ENCODE measurements at regions not wholly inside any gene's neighbourhood (a gene's known extent, or its start where the extent isn't known, plus 50 kb on each side); places are given as distances from the start of the nearest gene placed in this dataset.
A peak's percentile ranks its signal among the peaks of the same experiment; 100 is the strongest.

DNA sequence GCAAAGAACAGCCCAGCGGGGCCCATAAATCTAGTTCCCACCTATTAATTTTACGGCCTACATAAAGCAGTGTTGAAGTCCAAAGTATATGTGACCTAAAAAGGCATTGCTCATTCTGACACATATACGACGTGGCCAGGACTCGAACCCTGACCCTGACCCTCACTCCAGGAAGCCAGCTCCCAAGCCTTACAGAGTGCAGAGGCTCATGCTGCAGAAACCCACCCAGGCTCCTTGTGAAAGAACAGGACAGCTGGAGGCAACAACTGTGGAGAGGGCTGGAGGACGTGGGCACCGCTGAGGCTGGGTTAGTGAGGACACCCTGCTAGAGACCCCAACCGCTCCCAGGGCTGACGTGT is 221.6 kb downstream of the CYP26B1 start:
- no peak overlapping the region for H3K9ac ChIP-seq (ENCODE audit: low read length)
- no peak overlapping the region for H2AFZ ChIP-seq (ENCODE audit: low read depth, low read length)
- no peak overlapping the region for H3K4ac ChIP-seq (ENCODE audit: low read depth in 1 of 2, low read length in 2 of 2)

GRCh38 chr2:71925268-71926088 is 222.2 kb downstream of the CYP26B1 start:
- Histone ChIP-seq H3K4me1 (ENCODE audit: control insufficient read depth, insufficient read depth, low read depth, low read length) (peaks cover 8% of the 10 kb centered on the region), H3K4me3 (ENCODE audit: insufficient read depth in 1 of 2, low read depth in 1 of 2, low read length in 2 of 2) (no peak overlapping the region), H4K91ac (ENCODE audit: low read length) (no peak overlapping the region), H3K9ac (ENCODE audit: low read length) (no peak overlapping the region), H3K9me3 (ENCODE audit: control insufficient read depth, low read length) (peaks cover 11% of the 10 kb centered on the region), H3K4ac (ENCODE audit: low read depth in 1 of 2, low read length in 2 of 2) (no peak overlapping the region), H3K23ac (ENCODE audit: low read length in 2 of 2) (no peak overlapping the region), H3K4me2 (ENCODE audit: low read length, poor library complexity, severe bottlenecking) (no peak overlapping the region), H2BK5ac (ENCODE audit: low read depth, low read length, poor library complexity, severe bottlenecking) (no peak overlapping the region), H3K18ac (ENCODE audit: low read depth in 1 of 2, low read length in 2 of 2) (peak overlapping the region in 1 of 2 experiments; percentile 28), H2BK12ac (ENCODE audit: low read length in 2 of 2) (no peak overlapping the region), H2AK5ac (ENCODE audit: low read length, severe bottlenecking) (no peak overlapping the region), H2BK15ac (ENCODE audit: low read depth, poor library complexity, severe bottlenecking) (no peak overlapping the region), H3K14ac (ENCODE audit: low read length in 2 of 2) (peak overlapping the region in 1 of 2 experiments; percentile 35), H3K79me1 (replicated peaks; ENCODE audit: low read length, poor library complexity, severe bottlenecking) (no peaks in the 10 kb centered on the region), H3K36me3 (ENCODE audit: control insufficient read depth in 1 of 2, insufficient read depth in 2 of 2, low read depth in 1 of 2, low read length in 2 of 2) (no peaks in the 10 kb centered on the region), H4K8ac (ENCODE audit: low read length) (no peak overlapping the region), H2BK120ac (ENCODE audit: low read depth, low read length) (no peak overlapping the region), H3K27ac (ENCODE audit: low read length, poor library complexity, severe bottlenecking) (no peak overlapping the region), H2AFZ (ENCODE audit: low read depth, low read length) (no peak overlapping the region), H3K27me3 (ENCODE audit: control insufficient read depth in 1 of 2, insufficient read depth in 1 of 2, low read length in 2 of 2) (peaks cover 0 to 22% of the 10 kb centered on the region in 2 experiments)
- WGBS = 44% methylated on average over 7 of the region's 14 CpGs
- peak; percentile 53 for DNase-seq

More for the DNA sequence above, 221.6 kb downstream of the CYP26B1 start:
- peaks cover 0 to 22% of the 10 kb centered on the region in 2 experiments for H3K27me3 ChIP-seq (ENCODE audit: control insufficient read depth in 1 of 2, insufficient read depth in 1 of 2, low read length in 2 of 2)
- no peak overlapping the region for H2AK5ac ChIP-seq (ENCODE audit: low read length, severe bottlenecking)
- H3K4me1 ChIP-seq (ENCODE audit: control insufficient read depth, insufficient read depth, low read depth, low read length) = peaks cover 8% of the 10 kb centered on the region
- no peak overlapping the region for H2BK15ac ChIP-seq (ENCODE audit: low read depth, poor library complexity, severe bottlenecking)
- DNase-seq = no peak
- no peaks in the 10 kb centered on the region for H3K79me1 ChIP-seq (replicated peaks; ENCODE audit: low read length, poor library complexity, severe bottlenecking)
- no peak overlapping the region for H2BK12ac ChIP-seq (ENCODE audit: low read length in 2 of 2)
- no peak overlapping the region for H4K91ac ChIP-seq (ENCODE audit: low read length)
- WGBS = 60% methylated on average over 9 of the region's 9 CpGs
- no peak overlapping the region for H3K18ac ChIP-seq (ENCODE audit: low read depth in 1 of 2, low read length in 2 of 2)
- H3K23ac ChIP-seq (ENCODE audit: low read length in 2 of 2) = no peak overlapping the region
- no peaks in the 10 kb centered on the region for H3K36me3 ChIP-seq (ENCODE audit: control insufficient read depth in 1 of 2, insufficient read depth in 2 of 2, low read depth in 1 of 2, low read length in 2 of 2)
- H2BK5ac ChIP-seq (ENCODE audit: low read depth, low read length, poor library complexity, severe bottlenecking) = no peak overlapping the region
- no peak overlapping the region for H2BK120ac ChIP-seq (ENCODE audit: low read depth, low read length)
- H3K9me3 ChIP-seq (ENCODE audit: control insufficient read depth, low read length) = peaks cover 5% of the 10 kb centered on the region
- H3K14ac ChIP-seq (ENCODE audit: low read length in 2 of 2) = no peak overlapping the region
- H4K8ac ChIP-seq (ENCODE audit: low read length) = no peak overlapping the region
- H3K27ac ChIP-seq (ENCODE audit: low read length, poor library complexity, severe bottlenecking) = no peak overlapping the region
- H3K4me2 ChIP-seq (ENCODE audit: low read length, poor library complexity, severe bottlenecking) = no peak overlapping the region
- H3K4me3 ChIP-seq (ENCODE audit: insufficient read depth in 1 of 2, low read depth in 1 of 2, low read length in 2 of 2) = no peak overlapping the region

- H3K9me3 ChIP-seq (ENCODE audit: control insufficient read depth, low read length) = peaks cover 24% of the 10 kb centered on the region
- no peak overlapping the region for H3K23ac ChIP-seq (ENCODE audit: low read length in 2 of 2)
- DNase-seq = peak; percentile 75
- no peak overlapping the region for H4K91ac ChIP-seq (ENCODE audit: low read length)
- H2BK15ac ChIP-seq (ENCODE audit: low read depth, poor library complexity, severe bottlenecking) = no peak overlapping the region
- H3K14ac ChIP-seq (ENCODE audit: low read length in 2 of 2) = no peak overlapping the region
- H3K9ac ChIP-seq (ENCODE audit: low read length) = no peak overlapping the region
- no peak overlapping the region for H3K4me2 ChIP-seq (ENCODE audit: low read length, poor library complexity, severe bottlenecking)
- H3K4me1 ChIP-seq (ENCODE audit: control insufficient read depth, insufficient read depth, low read depth, low read length) = peaks cover 8% of the 10 kb centered on the region
- no peak overlapping the region for H3K4me3 ChIP-seq (ENCODE audit: insufficient read depth in 1 of 2, low read depth in 1 of 2, low read length in 2 of 2)
- H3K79me1 ChIP-seq (replicated peaks; ENCODE audit: low read length, poor library complexity, severe bottlenecking) = no peaks in the 10 kb centered on the region
- H3K27me3 ChIP-seq (ENCODE audit: control insufficient read depth in 1 of 2, insufficient read depth in 1 of 2, low read length in 2 of 2) = peaks cover 0 to 22% of the 10 kb centered on the region in 2 experiments
- no peak overlapping the region for H2BK5ac ChIP-seq (ENCODE audit: low read depth, low read length, poor library complexity, severe bottlenecking)
- H3K36me3 ChIP-seq (ENCODE audit: control insufficient read depth in 1 of 2, insufficient read depth in 2 of 2, low read depth in 1 of 2, low read length in 2 of 2) = no peaks in the 10 kb centered on the region
- H2BK120ac ChIP-seq (ENCODE audit: low read depth, low read length) = no peak overlapping the region
- H2BK12ac ChIP-seq (ENCODE audit: low read length in 2 of 2) = no peak overlapping the region
- no peak overlapping the region for H3K4ac ChIP-seq (ENCODE audit: low read depth in 1 of 2, low read length in 2 of 2)
- no peak overlapping the region for H2AK5ac ChIP-seq (ENCODE audit: low read length, severe bottlenecking)
- 34% methylated on average over 4 of the region's 7 CpGs for WGBS
- H4K8ac ChIP-seq (ENCODE audit: low read length) = no peak overlapping the region
- no peak overlapping the region for H3K18ac ChIP-seq (ENCODE audit: low read depth in 1 of 2, low read length in 2 of 2)
- H2AFZ ChIP-seq (ENCODE audit: low read depth, low read length) = no peak overlapping the region
- no peak overlapping the region for H3K27ac ChIP-seq (ENCODE audit: low read length, poor library complexity, severe bottlenecking)
These were observed 223.7 kb downstream of the CYP26B1 start for GRCh38 chr2:71923887-71924533.

DNA sequence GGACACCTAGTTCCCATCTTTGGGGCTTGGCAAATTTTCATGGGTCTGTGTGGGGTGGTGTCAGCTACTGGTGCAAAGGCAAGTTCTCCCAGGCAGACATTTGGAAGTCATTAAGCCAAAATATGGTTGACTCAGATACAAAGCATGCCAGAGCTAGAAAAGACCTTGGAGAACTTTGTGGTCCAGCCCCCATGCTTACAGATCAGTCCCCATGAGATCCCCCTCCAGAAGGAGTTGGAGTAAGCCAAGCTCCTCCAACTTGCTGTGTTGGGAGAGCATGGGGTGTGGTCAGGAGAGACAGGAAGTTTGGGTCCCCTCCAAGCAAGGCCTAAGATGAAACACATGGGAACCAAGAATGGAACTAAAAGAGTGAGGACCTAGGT is 224.5 kb downstream of the CYP26B1 start:
- Histone ChIP-seq H3K9ac (ENCODE audit: low read length) (no peak overlapping the region), H3K23ac (ENCODE audit: low read length in 2 of 2) (no peak overlapping the region), H2AFZ (ENCODE audit: low read depth, low read length) (no peak overlapping the region), H3K9me3 (ENCODE audit: control insufficient read depth, low read length) (peaks cover 31% of the 10 kb centered on the region), H3K36me3 (ENCODE audit: control insufficient read depth in 1 of 2, insufficient read depth in 2 of 2, low read depth in 1 of 2, low read length in 2 of 2) (no peaks in the 10 kb centered on the region), H2BK120ac (ENCODE audit: low read depth, low read length) (no peak overlapping the region), H4K8ac (ENCODE audit: low read length) (no peak overlapping the region), H3K18ac (ENCODE audit: low read depth in 1 of 2, low read length in 2 of 2) (no peak overlapping the region), H2BK15ac (ENCODE audit: low read depth, poor library complexity, severe bottlenecking) (no peak overlapping the region), H2BK5ac (ENCODE audit: low read depth, low read length, poor library complexity, severe bottlenecking) (no peak overlapping the region), H3K4ac (ENCODE audit: low read depth in 1 of 2, low read length in 2 of 2) (no peak overlapping the region), H3K4me3 (ENCODE audit: insufficient read depth in 1 of 2, low read depth in 1 of 2, low read length in 2 of 2) (no peak overlapping the region), H3K79me1 (replicated peaks; ENCODE audit: low read length, poor library complexity, severe bottlenecking) (no peaks in the 10 kb centered on the region), H3K4me2 (ENCODE audit: low read length, poor library complexity, severe bottlenecking) (no peak overlapping the region), H2AK5ac (ENCODE audit: low read length, severe bottlenecking) (no peak overlapping the region), H4K91ac (ENCODE audit: low read length) (no peak overlapping the region), H3K27me3 (ENCODE audit: control insufficient read depth in 1 of 2, insufficient read depth in 1 of 2, low read length in 2 of 2) (peaks cover 0 to 22% of the 10 kb centered on the region in 2 experiments), H3K27ac (ENCODE audit: low read length, poor library complexity, severe bottlenecking) (no peak overlapping the region), H2BK12ac (ENCODE audit: low read length in 2 of 2) (no peak overlapping the region), H3K14ac (ENCODE audit: low read length in 2 of 2) (no peak overlapping the region), H3K4me1 (ENCODE audit: control insufficient read depth, insufficient read depth, low read depth, low read length) (peaks cover 8% of the 10 kb centered on the region)
- no peak for DNase-seq

Measured in mesenchymal stem cell (in vitro differentiated cells and primary cell).